NT2/D1 (cell line): ENCODE measurements at regions not wholly inside any gene's neighbourhood (a gene's known extent, or its start where the extent isn't known, plus 50 kb on each side); places are given as distances from the start of the nearest gene placed in this dataset.

Experiments
- SUZ12 ChIP-seq: IDR thresholded peaks from 2 replicates; pipeline ENCODE4 v1.6.1; 2011; ENCODE audit not compliant: insufficient read length, insufficient read depth; ENCODE audit errors: extremely low read depth
- YY1 ChIP-seq: IDR thresholded peaks from 2 replicates; pipeline ENCODE4 v1.6.1; 2011; ENCODE audit not compliant: insufficient read length, insufficient read depth
- ZNF274 ChIP-seq: IDR thresholded peaks from 2 replicates; pipeline ENCODE4 v1.6.1; 2011; ENCODE audit warnings: mild to moderate bottlenecking, low read depth, low read length

- no peak for TF ChIP-seq ZNF274
- TF ChIP-seq SUZ12: no peak
- TF ChIP-seq YY1: no peak
Observed at GRCh38 chr3:159761848-159762635, 226.6 kb upstream of the IL12A start.
